Activated B cell treated with CpG ODN at 0.5 μM for 24 hours (primary cell): ENCODE measurements at regions not wholly inside any gene's neighbourhood (a gene's known extent, or its start where the extent isn't known, plus 50 kb on each side); places are given as distances from the start of the nearest gene placed in this dataset.

ENCODE experiments used
- ATAC-seq: fragments of 200-7000 bp; cut with Tn5 transposase; one replicate; pipeline ENCODE4 v1.10.0; 2021; ENCODE audit warnings: low read depth, mild to moderate bottlenecking, moderate library complexity
- CTCF ChIA-PET: fragments of 350-600 bp; sonication (Branson Sonifier 250); formaldehyde crosslinking; loops from one replicate; lab custom pipeline; 2021; ENCODE audit warnings: antibody characterized with exemption; lab: Charles Lee
- POLR2A ChIA-PET: fragments of 350-600 bp; sonication (Branson Sonifier 250); formaldehyde crosslinking; loops from one replicate; lab custom pipeline; 2021; ENCODE audit warnings: antibody characterized with exemption; lab: Charles Lee
- DNase-seq: peaks from one replicate; pipeline ENCODE4 v3.0.0; 2022
- H3K27ac Mint-ChIP-seq: one replicate; pipeline ENCODE4 v1.8.0; 2020; ENCODE audit warnings: mixed read lengths
- H3K27me3 Mint-ChIP-seq: one replicate; pipeline ENCODE4 v1.8.0; 2021; ENCODE audit warnings: mixed read lengths
- H3K36me3 Mint-ChIP-seq: one replicate; pipeline ENCODE4 v1.8.0; 2021; ENCODE audit warnings: low read depth, mixed read lengths
- H3K4me1 Mint-ChIP-seq: one replicate; pipeline ENCODE4 v1.8.0; 2021; ENCODE audit warnings: mixed read lengths
- H3K4me3 Mint-ChIP-seq: one replicate; pipeline ENCODE4 v1.8.0; 2020; ENCODE audit warnings: mild to moderate bottlenecking, mixed read lengths
- H3K9me3 Mint-ChIP-seq: one replicate; pipeline ENCODE4 v1.8.0; 2020; ENCODE audit warnings: mixed read lengths
- intact Hi-C: fragments of 100-400 bp; cut with micrococcal nuclease; formaldehyde crosslinking; loops from one replicate; pipeline ENCODE4 v1.15.1; 2024
- TF ChIP-seq, protein P1 (sequence below): fragments of 200-600 bp; IDR thresholded peaks from one replicate; pipeline ENCODE4 v1.8.0; 2022; ENCODE audit warnings: antibody characterized with exemption, mild to moderate bottlenecking

DNA sequence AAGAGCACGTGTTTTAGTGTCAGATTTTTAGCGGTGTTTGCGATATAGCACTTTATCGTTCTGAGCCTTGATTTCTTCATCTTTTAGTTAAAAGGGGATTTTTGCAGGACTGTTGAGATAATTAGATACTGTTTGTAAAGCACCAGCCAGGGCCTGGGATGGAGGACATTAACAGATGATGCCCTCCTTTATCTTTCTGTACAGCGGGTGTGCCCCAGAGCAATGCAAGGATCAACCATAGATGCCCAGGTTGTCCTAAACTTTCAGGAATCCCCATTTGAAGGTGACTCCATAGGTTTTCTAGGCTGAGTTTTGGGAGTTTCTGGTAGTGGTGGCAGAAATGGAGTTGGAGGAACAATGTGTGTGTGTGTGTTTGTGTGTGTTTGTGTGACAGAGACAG, 97.0 kb upstream of the SPRED2 start:
- H3K27me3 Mint-ChIP-seq: peaks cover 18% of the 10 kb centered on the region
- H3K36me3 Mint-ChIP-seq: no peaks in the 10 kb centered on the region
- H3K9me3 Mint-ChIP-seq: no peaks in the 10 kb centered on the region
- intact Hi-C loops: no loop called here
- no peak overlapping the region for H3K4me3 Mint-ChIP-seq
- CTCF ChIA-PET: no interaction called here
- POLR2A ChIA-PET: no interaction called here
- no peak for ATAC-seq
- no peak overlapping the region for H3K27ac Mint-ChIP-seq
- TF ChIP-seq, protein P1, sequence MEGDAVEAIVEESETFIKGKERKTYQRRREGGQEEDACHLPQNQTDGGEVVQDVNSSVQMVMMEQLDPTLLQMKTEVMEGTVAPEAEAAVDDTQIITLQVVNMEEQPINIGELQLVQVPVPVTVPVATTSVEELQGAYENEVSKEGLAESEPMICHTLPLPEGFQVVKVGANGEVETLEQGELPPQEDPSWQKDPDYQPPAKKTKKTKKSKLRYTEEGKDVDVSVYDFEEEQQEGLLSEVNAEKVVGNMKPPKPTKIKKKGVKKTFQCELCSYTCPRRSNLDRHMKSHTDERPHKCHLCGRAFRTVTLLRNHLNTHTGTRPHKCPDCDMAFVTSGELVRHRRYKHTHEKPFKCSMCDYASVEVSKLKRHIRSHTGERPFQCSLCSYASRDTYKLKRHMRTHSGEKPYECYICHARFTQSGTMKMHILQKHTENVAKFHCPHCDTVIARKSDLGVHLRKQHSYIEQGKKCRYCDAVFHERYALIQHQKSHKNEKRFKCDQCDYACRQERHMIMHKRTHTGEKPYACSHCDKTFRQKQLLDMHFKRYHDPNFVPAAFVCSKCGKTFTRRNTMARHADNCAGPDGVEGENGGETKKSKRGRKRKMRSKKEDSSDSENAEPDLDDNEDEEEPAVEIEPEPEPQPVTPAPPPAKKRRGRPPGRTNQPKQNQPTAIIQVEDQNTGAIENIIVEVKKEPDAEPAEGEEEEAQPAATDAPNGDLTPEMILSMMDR: no peak
- no peaks in the 10 kb centered on the region for H3K4me1 Mint-ChIP-seq
- DNase-seq: no peak

- Mint-ChIP-seq H3K27ac (no peak overlapping the region), H3K36me3 (no peaks in the 10 kb centered on the region), H3K27me3 (peaks cover 26% of the 10 kb centered on the region), H3K4me3 (no peak overlapping the region), H3K4me1 (no peaks in the 10 kb centered on the region), H3K9me3 (no peaks in the 10 kb centered on the region)
- TF ChIP-seq, protein P1: no peak
- intact Hi-C loops: no loop called here
- ATAC-seq (no peak), DNase-seq (no peak)
- POLR2A ChIA-PET: no interaction called here
- CTCF ChIA-PET: no interaction called here
These were observed 95.8 kb upstream of the SPRED2 start for GRCh38 chr2:65528241-65528574.

- Mint-ChIP-seq H3K4me3 (no peak overlapping the region), H3K27me3 (peaks cover 26% of the 10 kb centered on the region), H3K4me1 (no peaks in the 10 kb centered on the region), H3K9me3 (no peaks in the 10 kb centered on the region), H3K27ac (no peak overlapping the region), H3K36me3 (no peaks in the 10 kb centered on the region)
- TF ChIP-seq, protein P1: no peak
- ChIA-PET CTCF (no interaction called here), POLR2A (no interaction called here)
- no peak for DNase-seq
- no peak for ATAC-seq
- intact Hi-C loops: no loop called here
These were observed 95.2 kb upstream of the SPRED2 start for GRCh38 chr2:65527451-65528240.

GRCh38 chr2:65525616-65526231, 93.3 kb upstream of the SPRED2 start:
- Mint-ChIP-seq H3K27me3 (peaks cover 24% of the 10 kb centered on the region), H3K36me3 (no peaks in the 10 kb centered on the region), H3K4me3 (no peak overlapping the region), H3K4me1 (no peaks in the 10 kb centered on the region), H3K27ac (no peak overlapping the region), H3K9me3 (no peaks in the 10 kb centered on the region)
- ATAC-seq: no peak
- intact Hi-C loops: no loop called here
- DNase-seq: no peak
- POLR2A ChIA-PET: no interaction called here
- TF ChIP-seq, protein P1: no peak
- CTCF ChIA-PET: no interaction called here

- ATAC-seq: no peak
- TF ChIP-seq, protein P1: no peak
- Mint-ChIP-seq H3K36me3 (no peaks in the 10 kb centered on the region), H3K4me1 (no peaks in the 10 kb centered on the region), H3K27ac (no peak overlapping the region), H3K9me3 (no peaks in the 10 kb centered on the region), H3K27me3 (peaks cover 18% of the 10 kb centered on the region), H3K4me3 (no peak overlapping the region)
- ChIA-PET CTCF (no interaction called here), POLR2A (no interaction called here)
- intact Hi-C loops: no loop called here
- DNase-seq: no peak
These were observed 90.5 kb upstream of the SPRED2 start for GRCh38 chr2:65522922-65523321.
